ENCODE measurements at regions not wholly inside any gene's neighbourhood (a gene's known extent, or its start where the extent isn't known, plus 50 kb on each side); places are given as distances from the start of the nearest gene placed in this dataset.

DNA sequence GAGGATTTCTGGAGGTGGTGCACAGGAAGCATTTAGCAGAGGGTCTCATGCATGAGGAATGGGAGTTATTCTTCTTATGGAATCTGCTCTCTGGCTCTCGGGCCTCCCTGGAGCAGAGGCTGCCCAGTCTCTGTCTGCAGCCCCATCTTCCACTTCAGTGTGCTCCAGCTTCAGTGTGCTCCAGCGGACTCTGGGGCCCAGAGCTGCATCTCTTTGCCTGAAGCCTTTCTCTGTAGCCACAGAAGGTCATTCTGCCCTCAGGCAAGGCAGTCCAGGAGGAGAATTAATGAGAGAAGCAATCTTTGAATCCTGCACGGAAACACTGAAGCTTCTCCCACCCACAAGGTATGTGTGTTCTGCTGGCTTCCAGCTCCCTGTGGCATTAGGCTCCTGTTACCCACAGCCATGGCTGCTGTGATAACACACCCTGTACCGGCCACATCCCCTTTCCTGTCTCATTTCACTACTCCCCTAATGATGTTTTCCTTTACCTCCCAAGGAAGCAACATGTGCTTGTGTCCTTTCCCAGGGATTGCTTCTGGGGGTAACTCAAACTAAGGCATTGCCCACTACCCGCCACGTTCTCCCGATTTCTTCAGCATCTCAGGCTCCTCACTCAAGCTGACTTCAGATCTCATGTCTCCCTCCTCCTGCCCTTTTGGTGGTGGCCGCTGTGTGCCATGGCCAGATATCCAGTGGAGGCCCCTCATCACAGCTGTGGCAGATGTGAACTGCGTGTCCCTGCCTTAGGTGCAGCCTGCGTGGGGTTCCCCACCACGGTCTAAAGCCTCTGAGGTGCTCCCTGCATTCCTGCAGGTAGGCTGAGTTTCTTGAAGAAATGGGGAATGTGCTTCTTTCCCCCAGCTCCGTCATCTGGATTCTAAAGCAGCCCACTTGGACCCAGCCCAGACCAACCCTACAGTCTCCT is 181.2 kb upstream of the GALNT2 start:
- TF ChIP-seq POLR2AphosphoS5 (IDR thresholded peaks at IDR 0.05; ENCODE audit: borderline replicate concordance, low read depth, low read length) = no peak
- TF ChIP-seq EZH2 (IDR thresholded peaks at IDR 0.05) = no peak
